HG02840 (cell line): ENCODE measurements at regions not wholly inside any gene's neighbourhood (a gene's known extent, or its start where the extent isn't known, plus 50 kb on each side); places are given as distances from the start of the nearest gene placed in this dataset.

Experiments
- ATAC-seq: cut with Tn5 transposase; IDR thresholded peaks from one replicate; pipeline ENCODE4 v1.9.1; 2021; ENCODE audit warnings: mild to moderate bottlenecking, moderate library complexity, moderate number of reproducible peaks; ENCODE audit not compliant: unreplicated experiment, low FRiP score

DNA sequence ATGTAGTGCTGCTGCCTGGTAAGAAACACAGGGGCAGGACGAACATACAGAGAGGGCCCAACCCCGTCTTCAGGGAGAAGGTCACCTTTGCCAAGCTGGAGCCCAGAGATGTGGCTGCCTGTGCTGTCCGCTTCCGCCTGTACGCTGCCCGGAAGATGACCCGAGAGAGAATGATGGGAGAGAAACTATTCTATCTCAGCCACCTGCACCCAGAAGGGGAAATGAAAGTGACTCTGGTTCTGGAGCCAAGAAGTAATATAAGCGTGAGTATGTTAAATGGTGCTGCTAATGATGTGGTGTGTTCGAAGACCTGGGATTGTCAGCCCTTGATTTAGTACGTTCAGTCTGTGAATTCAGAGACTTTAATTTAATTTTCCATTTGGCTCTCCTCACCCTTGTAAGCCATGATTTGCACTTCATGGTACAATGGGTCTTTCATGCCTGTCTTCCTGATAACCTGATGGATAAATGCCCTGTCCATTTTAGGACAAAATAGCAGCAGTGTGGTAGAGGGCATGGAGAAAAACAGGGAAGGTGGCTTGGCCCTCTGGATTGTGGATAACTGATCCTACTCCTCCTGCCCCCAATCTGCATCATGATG is 318.9 kb downstream of the SNAPC1 start:
- ATAC-seq: peak; percentile 92

DNA sequence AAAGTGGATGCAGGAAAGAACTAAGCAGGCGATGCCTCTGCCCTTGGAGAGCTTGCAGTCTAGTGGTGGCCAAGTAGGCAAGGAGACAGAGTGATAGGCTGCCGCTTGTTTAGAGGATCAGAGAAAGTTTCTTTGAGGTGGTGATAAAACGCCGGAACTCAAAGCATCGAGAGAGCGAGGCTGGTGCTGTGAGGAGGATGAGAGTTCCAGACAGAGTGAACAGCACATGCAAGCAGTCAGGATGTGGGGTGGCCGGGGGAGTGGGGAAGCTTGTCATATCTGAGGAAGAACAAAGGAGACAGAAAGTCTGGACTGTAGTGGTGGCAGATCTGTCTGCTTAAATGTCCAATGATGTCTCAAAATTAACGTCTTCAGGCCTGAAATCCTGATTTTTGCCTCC is 319.7 kb downstream of the SNAPC1 start:
- ATAC-seq: no peak

DNA sequence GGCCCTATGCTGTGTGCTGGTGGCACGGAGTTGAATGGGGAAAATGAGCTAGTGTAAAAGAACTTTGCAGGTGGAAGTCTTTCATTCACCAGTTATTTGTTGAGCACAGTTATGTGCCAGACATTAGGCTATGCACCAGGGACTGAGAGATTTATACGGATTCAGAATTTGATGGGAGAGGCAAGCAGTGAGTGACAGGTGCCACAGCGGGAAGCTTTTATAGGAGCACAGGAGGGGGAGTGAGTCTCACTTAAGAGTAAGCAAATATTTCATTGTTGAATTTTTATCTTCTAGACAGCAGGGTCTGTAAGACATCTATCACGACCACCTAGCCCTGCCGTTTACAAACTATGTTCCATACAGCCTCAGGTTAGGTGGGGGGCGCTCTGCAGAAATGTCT is 320.6 kb downstream of the SNAPC1 start:
- no peak for ATAC-seq

DNA sequence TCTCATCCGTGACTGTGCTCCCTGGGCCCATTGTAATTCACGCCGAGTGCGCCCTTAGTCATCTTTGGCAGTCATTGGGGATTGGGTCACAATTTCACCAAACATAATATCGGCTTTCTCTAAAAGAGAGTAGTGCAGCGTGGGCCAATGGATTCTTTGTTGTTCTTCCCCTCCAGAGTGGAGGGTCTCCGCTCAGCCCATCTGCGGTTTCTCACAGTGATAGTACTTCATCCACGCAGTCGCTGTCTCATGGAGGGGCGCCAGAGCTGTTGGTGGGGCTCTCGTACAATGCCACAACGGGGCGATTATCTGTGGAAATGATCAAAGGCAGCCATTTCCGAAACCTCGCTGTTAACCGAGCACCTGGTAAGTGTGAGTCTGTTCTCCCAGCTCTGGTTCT is 321.8 kb downstream of the SNAPC1 start:
- ATAC-seq: no peak

DNA sequence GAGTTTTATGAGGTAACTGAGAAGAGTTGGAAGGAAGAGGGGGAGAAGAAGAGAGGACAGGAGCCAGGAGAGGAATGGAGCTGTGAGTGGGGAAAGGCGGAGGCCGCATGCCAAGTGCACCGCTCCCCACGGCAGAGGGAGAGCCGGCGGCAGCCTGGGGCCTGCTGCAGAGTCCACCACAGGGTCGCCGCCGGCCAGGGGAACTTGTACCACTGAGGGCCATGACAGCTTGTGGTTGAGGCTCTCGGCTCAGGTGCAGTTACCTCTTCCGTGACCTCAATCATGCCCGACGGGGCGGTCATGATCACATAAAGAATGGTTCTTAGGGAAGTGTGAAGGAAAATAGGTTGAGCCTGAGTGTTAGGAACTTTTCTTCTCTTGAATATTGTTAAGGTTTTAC is 325.0 kb downstream of the SNAPC1 start:
- no peak for ATAC-seq

DNA sequence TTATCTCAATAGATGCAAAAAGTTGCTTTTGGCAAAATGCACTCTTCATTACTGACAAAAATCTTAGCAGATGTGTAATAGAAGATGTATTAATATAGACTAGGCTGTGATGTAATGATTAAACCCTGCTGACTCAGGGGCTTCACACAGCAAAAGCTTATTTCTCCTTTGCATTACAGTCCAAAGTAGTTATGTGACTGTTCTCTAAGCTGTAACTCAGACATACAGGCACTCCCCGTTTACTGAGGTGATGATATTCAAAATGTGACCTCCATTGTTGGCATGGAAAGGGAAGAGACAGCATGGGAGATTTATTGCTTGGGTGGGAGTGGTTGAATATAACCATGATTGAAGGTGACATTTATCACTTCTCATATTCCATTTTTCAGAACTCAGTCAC is 331.5 kb downstream of the SNAPC1 start:
- ATAC-seq: no peak

DNA sequence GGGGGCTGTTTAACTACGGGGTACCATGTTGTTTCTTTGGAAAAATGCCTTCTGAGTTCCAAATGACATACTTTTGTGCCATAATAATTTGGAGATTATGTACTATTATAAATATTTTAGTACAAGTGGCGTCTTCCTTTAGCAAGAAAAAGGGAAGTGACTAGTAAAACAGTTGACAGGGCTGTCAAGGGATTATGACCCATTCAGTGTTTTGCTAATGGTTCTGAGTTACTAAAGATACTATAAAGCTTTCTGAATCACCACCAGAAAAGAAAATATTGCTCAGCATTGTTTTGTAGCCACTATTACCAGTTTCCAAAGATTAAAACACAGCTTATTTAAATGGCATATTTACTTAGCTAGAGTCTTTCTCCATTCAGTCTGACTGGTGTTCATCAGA is 334.9 kb downstream of the SNAPC1 start:
- ATAC-seq: no peak

DNA sequence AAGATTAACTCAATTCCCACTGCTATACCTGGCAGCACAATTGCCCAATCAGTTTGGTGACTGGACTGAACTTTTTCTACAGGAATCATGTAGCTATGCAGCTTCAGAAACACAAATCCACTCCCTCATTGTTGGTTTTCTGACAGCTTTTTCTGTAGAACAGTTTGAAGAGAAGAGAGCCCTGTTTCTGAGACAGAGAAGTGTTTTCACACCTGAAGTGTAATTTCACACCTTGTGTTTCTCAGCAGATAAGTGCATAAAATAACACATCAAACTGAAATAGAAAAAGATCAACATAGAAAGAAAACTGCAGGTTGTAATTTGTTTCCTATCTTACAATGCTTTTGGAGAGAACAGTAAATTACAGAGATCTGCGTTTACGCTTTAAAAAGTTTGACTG is 335.6 kb downstream of the SNAPC1 start:
- no peak for ATAC-seq

DNA sequence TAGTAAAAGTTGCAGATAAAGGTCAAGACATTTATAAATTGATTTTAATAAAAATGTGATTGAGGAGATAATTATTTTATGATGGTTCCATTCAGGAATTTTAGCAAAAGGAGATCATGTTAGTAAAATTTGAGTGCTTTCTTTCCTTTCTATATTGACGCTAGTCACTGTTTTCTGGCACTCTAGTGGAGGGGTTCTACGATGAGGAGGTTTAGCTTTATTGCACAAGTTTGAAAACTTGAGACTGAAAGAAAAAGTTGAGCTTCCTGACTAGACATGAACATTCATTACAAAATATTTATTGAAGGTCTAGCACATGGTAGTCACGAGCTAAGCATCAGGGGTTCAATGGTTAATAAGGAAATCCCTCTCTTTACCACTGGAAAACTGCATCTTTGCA is 336.1 kb downstream of the SNAPC1 start:
- no peak for ATAC-seq

DNA sequence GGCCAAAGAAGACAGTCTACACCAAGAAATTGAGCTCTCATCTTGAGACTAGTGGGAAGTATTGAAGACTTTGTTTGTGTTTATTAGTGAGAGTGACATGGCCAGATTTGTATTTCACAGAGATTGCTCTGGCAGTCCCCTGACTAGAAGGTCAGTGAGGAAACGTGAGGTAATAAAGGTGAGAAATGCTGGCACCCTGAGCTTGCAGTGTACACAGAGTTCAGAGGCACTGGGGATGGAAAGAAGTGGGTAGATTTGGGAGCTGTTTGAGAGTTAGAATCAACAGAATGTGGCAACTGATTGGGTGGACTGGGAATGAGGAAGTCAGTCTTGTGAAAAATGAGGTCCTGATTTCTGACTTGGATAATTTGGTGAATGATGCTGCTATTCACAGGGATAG is 336.9 kb downstream of the SNAPC1 start:
- ATAC-seq: no peak

DNA sequence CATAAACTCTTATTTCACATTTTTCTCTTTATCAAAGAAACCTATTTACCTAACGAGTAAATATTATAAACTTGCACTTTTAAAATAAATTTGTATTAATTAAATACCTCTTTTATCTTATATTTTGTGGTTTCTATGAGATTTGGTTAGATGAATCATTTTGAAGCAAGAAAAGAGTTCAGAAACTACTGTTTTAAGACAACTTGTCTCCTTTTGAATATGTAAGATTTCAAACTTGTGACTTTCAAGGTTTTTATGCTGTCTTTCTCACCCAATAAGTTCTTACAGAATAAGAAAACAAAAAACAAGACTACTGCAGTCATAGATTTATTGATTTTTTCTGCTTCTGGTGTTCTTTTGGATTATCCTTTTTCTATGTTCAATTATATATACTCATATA is 339.0 kb downstream of the SNAPC1 start:
- no peak for ATAC-seq

DNA sequence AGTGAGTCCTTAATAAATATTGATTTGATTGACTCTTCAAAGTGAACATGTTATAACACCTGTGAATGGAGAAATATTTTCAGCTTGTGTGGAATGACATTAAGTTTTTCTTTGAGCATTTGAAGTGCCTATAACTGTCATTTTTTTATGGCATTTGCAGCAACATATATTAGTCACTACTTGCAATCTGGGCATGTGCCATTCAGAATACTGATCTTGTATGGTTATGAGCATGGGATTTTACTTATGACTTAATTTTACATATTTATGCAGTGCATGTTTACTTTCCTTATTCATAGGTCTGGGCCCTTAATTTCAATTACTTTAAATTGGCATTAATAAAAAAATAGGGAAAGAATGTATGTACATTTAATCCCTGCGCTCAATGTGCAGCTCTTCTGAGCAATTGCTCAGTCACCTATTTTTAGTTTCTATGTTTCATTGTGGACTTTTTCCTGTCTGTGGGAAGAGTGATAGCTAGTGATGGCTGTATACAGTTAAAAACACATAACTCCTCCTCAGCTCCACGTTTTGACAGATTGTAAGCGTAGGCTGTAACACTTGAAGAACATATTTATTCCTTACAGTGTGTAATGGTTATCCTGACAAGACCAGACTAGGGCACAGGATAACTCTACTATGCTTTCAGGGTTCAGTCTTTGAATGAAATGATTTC is 339.6 kb downstream of the SNAPC1 start:
- ATAC-seq: no peak

DNA sequence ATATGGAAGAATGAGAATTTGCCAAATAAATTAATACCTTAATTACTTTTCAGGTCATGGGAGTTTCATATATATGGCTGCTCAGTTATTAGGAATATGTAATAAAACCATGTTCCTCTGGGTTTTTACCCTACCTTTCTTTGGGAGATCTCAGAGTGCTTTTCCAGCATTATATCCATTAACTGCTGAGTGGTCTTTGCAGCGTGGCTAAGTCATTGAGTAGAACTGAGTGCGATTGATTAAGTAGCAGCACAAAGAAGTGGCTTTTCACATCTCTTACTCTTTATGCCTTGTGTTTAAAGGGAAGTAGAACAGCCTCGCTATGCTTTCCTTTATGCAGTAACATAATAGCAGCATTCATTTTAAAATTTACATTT is 340.1 kb downstream of the SNAPC1 start:
- ATAC-seq: no peak

DNA sequence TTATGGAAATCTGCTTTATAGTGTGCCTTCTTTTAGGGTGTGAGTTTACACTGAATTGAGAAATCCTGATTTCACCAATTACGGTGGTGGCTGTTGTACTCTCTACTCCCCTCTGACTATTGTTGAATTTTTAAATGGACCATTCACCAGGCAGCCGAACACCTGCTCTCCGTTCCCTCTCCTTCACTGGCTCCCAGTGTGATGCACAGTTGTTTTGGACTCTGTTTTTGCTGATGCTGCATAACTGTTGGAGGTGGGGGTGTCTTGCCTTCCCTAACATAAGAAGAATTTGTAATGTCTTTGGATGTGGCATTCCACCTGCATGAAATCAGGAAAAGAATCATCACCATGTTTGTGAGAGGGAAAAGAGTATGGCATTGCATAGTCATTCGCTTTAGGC is 341.2 kb downstream of the SNAPC1 start:
- ATAC-seq: no peak

DNA sequence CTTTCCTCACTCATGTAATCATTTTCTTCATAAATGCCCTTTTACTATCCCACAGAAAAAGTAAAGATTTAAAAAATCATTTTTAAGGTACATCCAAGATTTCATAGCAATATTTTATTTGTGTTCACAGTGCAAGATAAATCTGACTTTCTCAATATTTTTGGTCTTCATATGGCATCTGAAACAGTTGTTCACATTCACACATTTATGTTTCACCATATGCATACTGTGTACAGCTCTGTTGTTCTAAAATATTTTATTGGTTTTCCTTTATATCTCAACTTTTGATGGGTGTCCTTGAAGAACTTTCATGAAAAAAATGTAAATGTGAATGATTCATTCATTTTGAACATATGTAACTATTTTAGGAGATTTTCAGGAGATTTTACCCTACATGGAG is 348.7 kb downstream of the SNAPC1 start:
- ATAC-seq: no peak

DNA sequence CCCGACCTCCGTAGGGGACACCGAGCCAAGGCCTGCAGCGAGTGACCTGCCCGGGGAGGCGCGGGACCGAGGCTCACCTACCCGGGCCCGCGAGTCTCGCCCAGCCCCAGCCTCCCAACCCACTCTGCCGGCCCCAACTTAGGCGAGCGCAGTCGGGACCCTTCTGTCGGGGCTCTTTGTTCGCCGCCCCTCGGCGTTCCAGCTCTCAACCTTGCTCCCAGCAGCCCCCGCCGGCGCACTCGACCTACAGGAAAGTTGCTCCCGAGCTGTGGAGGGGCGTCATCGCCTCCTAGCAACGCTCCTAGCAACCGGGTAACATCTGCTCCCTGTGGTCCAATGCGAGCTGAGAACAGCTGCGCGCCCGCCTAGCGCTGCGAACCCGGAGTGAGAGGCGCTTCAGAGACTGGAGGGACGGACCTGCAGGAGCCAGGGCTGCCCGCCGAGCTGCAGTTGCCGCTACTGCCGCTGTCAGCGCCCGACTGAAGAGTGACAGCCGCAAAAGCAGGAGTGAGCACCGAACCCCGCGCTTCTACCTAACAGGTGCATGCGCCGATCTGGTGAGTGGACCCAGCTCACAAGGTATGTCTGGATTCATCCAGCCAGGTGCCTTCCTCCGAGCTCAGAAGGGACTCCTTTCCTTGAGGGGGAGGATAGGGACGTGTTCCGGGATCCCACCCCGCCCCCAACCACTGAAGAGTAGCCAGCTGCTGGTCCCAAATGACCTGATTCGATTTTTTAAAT is 355.0 kb downstream of the SNAPC1 start:
- peak; percentile 90 for ATAC-seq

DNA sequence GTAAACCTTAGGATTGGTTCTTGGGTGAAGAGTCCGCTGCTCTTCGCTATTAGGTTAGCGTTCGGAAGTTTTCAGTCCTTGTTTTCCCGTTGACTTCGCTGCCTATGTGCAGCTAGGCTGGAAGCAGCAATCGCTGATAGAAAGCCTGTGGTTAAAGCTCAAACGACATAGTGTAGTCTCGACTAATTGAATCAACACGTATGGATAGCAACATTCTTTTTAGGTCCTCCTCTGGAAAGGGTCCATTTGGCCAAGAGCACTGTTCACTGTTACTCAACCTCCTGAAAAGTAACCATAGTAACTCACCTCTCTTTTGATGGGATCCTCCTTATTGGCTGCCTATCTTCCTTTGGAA is 355.5 kb downstream of the SNAPC1 start:
- no peak for ATAC-seq

DNA sequence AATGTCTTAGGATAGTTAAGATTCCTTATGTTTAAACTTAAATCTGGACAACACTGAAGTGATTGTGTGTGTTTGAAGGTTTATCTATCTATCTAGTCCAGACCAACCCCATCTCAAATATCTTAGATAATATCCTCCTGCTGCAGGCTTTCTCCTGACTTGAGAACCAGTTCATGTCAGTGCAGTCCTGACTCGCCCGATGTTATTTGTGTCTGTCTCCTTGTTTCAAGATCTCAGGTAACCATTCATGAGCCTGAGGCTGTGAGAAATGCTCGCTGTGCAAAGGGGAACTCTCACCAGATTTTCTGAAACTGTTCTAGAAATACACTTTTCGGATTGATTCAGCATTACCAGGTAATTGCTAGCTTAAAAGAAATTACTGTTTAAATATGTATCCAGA is 356.2 kb downstream of the SNAPC1 start:
- ATAC-seq: no peak

DNA sequence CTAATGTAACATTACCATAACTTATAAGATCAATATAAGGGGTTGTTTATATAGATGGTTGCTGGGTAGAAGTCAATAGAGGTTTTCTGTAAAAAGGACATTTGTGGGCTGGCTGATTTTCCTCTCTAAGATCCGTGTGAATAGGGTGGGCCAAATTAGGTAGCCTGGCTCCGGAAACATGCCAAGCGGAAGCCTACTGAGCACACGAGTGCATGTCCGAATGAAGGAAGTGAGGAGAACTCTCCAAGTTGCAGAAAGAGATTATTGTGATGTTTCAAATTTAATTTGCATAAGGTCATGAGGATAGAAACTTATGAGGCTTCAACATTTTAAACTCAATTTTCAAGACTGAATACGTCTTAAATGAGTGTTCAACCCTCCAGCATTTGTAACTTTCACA is 356.7 kb downstream of the SNAPC1 start:
- no peak for ATAC-seq

DNA sequence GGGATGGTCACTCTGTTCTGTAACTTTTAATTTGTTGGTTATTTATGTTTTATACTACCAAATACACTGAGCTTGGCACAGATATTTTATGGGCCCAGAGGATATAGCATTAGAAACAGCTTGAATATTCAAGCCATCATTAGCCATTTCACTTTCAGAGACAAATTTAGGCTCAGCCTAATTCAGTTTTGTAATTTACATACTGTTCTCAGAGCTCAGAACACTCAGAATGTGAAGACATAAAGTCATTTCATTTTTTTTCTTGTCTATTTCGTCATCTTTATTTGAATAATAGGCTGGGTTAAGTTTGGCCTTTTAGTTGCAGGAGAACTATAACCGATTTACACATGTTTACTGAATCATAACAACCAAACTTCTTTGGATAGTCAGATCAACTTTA is 361.7 kb downstream of the SNAPC1 start:
- peak; percentile 71 for ATAC-seq

DNA sequence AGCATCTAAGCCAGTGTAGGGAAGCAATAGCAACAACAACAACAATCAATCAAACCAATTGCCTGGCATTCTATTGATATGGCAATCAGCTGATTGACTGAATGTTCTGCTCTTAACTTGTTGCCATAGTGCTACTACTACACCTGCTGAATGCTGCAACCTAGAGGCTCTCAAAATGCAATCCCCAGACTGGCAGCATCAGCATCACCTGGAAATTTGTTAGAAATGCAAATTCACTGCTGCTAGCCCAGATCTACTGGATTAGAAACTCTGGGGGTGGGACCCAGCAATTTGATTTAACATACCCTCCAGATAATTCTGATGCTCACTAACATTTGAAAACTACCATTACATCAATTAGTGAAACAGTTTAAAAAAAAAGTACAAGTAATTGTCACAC is 363.6 kb downstream of the SNAPC1 start:
- ATAC-seq: no peak

DNA sequence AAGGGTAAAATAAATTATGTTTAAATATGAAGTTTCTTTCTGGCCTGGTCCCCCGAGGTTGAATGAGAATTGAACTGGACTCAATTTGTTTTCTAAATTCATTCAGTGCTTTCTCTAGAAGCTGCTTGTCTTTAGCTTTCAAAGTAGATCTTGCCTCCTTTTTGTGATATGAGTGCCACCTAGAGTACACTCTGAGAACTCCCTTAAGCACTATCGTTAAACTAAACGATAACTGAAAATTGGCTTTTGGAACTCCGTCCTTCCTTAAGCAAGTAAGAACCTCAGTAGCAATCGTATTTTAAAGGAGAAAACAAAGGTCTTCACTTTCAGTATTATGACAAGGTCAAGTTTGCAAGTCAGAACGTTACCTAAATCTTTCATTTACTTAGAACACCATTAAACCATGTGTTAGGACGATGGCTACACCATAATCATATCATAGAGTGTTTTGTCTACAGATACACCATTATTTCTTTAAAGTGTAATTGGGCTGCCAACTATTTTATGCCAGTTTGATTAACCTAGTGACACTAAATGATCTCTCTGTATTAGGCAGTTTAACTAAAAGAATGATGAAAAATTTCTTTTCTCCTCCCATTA is 364.8 kb downstream of the SNAPC1 start:
- no peak for ATAC-seq
